AG09319 (cell line): ENCODE measurements at regions not wholly inside any gene's neighbourhood (a gene's known extent, or its start where the extent isn't known, plus 50 kb on each side); places are given as distances from the start of the nearest gene placed in this dataset.

Experiments
- DNase-seq: peaks from one replicate; pipeline ENCODE4 v3.0.0-alpha.2; 2010; ENCODE audit warnings: low read depth; ENCODE audit errors: extremely low read depth
- CTCF ChIP-seq: IDR thresholded peaks from 2 replicates; pipeline ENCODE4 v1.5.1; 2011; ENCODE audit warnings: low read depth, mild to moderate bottlenecking, inconsistent platforms, low read length, moderate library complexity

- TF ChIP-seq CTCF = no peak
- DNase-seq = no peak
These were observed 462.4 kb downstream of the TLL1 start for GRCh38 chr4:166335256-166335938.

GRCh38 chr4:166341992-166342391 is 469.0 kb downstream of the TLL1 start:
- no peak for DNase-seq
- no peak for TF ChIP-seq CTCF

GRCh38 chr4:166363198-166363597 is 490.2 kb downstream of the TLL1 start:
- TF ChIP-seq CTCF = no peak
- no peak for DNase-seq

GRCh38 chr4:166366012-166366411 is 493.0 kb downstream of the TLL1 start:
- DNase-seq = no peak
- no peak for TF ChIP-seq CTCF

GRCh38 chr4:166377578-166377977 is 504.5 kb downstream of the TLL1 start:
- TF ChIP-seq CTCF = no peak
- DNase-seq = no peak

DNA sequence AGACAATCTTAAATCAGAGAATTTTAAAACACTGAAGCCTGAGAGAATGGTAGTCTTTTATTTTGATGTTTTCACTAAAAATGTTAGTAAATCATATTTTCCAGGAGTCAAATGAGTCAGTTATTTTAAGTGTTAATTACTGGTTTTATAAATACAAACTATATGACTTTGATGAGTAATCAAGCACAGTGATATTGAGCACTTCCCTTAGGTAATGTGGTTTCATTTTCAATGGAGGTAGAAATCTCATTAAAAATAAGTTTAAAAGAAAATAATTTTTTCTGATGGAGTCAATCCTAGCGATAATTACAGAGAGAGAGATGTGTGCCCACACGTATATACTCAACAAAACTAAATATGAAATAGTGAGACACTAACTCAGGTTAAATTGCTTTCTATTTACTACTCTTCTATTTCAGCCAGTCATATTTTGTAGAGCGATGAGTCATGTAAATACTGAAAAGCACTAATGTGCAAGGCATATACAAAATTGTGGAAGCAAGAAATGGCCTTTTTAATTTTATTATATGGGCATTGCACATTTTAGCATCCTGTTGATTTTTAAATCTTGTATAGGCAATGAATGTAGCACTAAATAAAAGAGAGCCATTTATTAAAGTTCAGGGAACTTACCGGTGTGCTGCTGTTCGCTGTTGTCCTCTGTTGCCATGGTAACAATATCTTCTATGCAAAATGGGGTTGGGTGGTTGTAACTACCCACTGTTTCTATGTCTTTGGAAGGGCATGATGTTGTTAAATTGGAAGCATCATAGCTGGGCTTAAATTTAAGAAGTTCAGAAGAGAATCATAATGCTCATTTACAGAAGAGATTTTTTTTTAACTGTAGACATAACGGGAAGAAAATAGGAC is 513.7 kb downstream of the TLL1 start:
- no peak for TF ChIP-seq CTCF

GRCh38 chr4:166391501-166391900 is 518.5 kb downstream of the TLL1 start:
- no peak for DNase-seq
- TF ChIP-seq CTCF = no peak

More for the DNA sequence above, 513.7 kb downstream of the TLL1 start:
- DNase-seq = no peak
